Vagina (tissue), 2 donors: ENCODE measurements at regions not wholly inside any gene's neighbourhood (a gene's known extent, or its start where the extent isn't known, plus 50 kb on each side); places are given as distances from the start of the nearest gene placed in this dataset.

ENCODE experiments used
- DNase-seq, 2 donors: peaks; one replicate each; pipeline ENCODE4 v3.0.0-alpha.2; 2017; ENCODE audit errors: extremely low spot score in 2 of 2
- H3K27ac ChIP-seq: fragments of 200-600 bp; sonication (generic); one replicate; pipeline ENCODE4 v1.5.1; 2019
- H3K27me3 ChIP-seq: fragments of 200-600 bp; sonication (generic); one replicate; pipeline ENCODE4 v1.5.1; 2019
- H3K36me3 ChIP-seq, 2 donors: fragments of 200-600 bp; sonication (generic); one replicate each; pipeline ENCODE4 v1.5.1; 2017 to 2019
- H3K4me1 ChIP-seq: fragments of 200-600 bp; sonication (generic); one replicate; pipeline ENCODE4 v1.5.1; 2019
- H3K4me3 ChIP-seq, 2 donors: fragments of 200-600 bp; sonication (generic); 1 replicate in 1 of 2; 2 replicates in 1 of 2; pipeline ENCODE4 v1.5.1; 2016 to 2019
- H3K9me3 ChIP-seq: fragments of 200-600 bp; sonication (generic); one replicate; pipeline ENCODE4 v1.5.1; 2019
- CTCF ChIP-seq, 3 experiments: fragments of 450-650 bp in 2 of 3; fragments of 200-600 bp in 1 of 3; sonication (generic) in 1 of 3; IDR thresholded peaks; one replicate each; pipeline ENCODE4 v1.5.1; 2017 to 2019; ENCODE audit warnings: antibody characterized with exemption in 3 of 3, mild to moderate bottlenecking in 2 of 3, moderate library complexity in 2 of 3
- POLR2A ChIP-seq, 2 donors: fragments of 450-650 bp; IDR thresholded peaks; one replicate each; pipeline ENCODE4 v1.6.1; 2017; ENCODE audit warnings: antibody characterized with exemption in 2 of 2, mild to moderate bottlenecking in 2 of 2, moderate library complexity in 2 of 2
- POLR2AphosphoS5 ChIP-seq, 2 donors: sonication (generic); formaldehyde crosslinking; IDR thresholded peaks; one replicate each; pipeline ENCODE4 v1.9.0; 2017; ENCODE audit warnings: antibody characterized with exemption in 2 of 2, mild to moderate bottlenecking in 2 of 2, low read depth in 1 of 2; ENCODE audit not compliant: insufficient read depth in 1 of 2
- intact Hi-C: fragments of 100-400 bp; cut with DNase I; formaldehyde crosslinking; loops from one replicate; pipeline ENCODE4 v1.15.1; 2023

- TF ChIP-seq POLR2A (IDR thresholded peaks at IDR 0.05), result no peak
- no peak for TF ChIP-seq POLR2AphosphoS5 (IDR thresholded peaks at IDR 0.05; ENCODE audit: insufficient read depth in 1 of 2, low read depth in 1 of 2)
- TF ChIP-seq CTCF (IDR thresholded peaks at IDR 0.05), result no peak
- intact Hi-C loops, result no loop called here
- Histone ChIP-seq H3K4me1 (no peaks in the 10 kb centered on the region), H3K36me3 (no peaks in the 10 kb centered on the region), H3K4me3 (no peak overlapping the region), H3K27ac (no peak overlapping the region), H3K9me3 (no peaks in the 10 kb centered on the region), H3K27me3 (no peaks in the 10 kb centered on the region)
- no peak for DNase-seq
Observed at GRCh38 chr7:24501009-24501408, 72.2 kb upstream of the PALS2 start.

GRCh38 chr7:24501443-24502134 lies 71.7 kb upstream of the PALS2 start:
- TF ChIP-seq POLR2AphosphoS5 (IDR thresholded peaks at IDR 0.05; ENCODE audit: insufficient read depth in 1 of 2, low read depth in 1 of 2) (no peak), CTCF (IDR thresholded peaks at IDR 0.05) (no peak), POLR2A (IDR thresholded peaks at IDR 0.05) (no peak)
- H3K4me3 ChIP-seq, result no peak overlapping the region

GRCh38 chr7:24502135-24502488 lies 71.1 kb upstream of the PALS2 start:
- Histone ChIP-seq H3K9me3 (no peaks in the 10 kb centered on the region), H3K4me1 (no peaks in the 10 kb centered on the region), H3K27ac (no peak overlapping the region), H3K4me3 (no peak overlapping the region), H3K27me3 (no peaks in the 10 kb centered on the region), H3K36me3 (no peaks in the 10 kb centered on the region)
- no peak for TF ChIP-seq POLR2AphosphoS5 (IDR thresholded peaks at IDR 0.05; ENCODE audit: insufficient read depth in 1 of 2, low read depth in 1 of 2)
- no peak for TF ChIP-seq CTCF (IDR thresholded peaks at IDR 0.05)
- TF ChIP-seq POLR2A (IDR thresholded peaks at IDR 0.05), result no peak
- intact Hi-C loops, result no loop called here
- no peak for DNase-seq

More at GRCh38 chr7:24501443-24502134, 71.7 kb upstream of the PALS2 start:
- H3K36me3 ChIP-seq, result no peaks in the 10 kb centered on the region
- H3K4me1 ChIP-seq, result no peaks in the 10 kb centered on the region
- intact Hi-C loops, result no loop called here
- H3K9me3 ChIP-seq, result no peaks in the 10 kb centered on the region
- no peaks in the 10 kb centered on the region for H3K27me3 ChIP-seq
- no peak overlapping the region for H3K27ac ChIP-seq
- no peak for DNase-seq

GRCh38 chr7:24503506-24503905 lies 69.7 kb upstream of the PALS2 start:
- no peaks in the 10 kb centered on the region for H3K9me3 ChIP-seq
- intact Hi-C loops, result no loop called here

More at GRCh38 chr7:24503506-24503905, 69.7 kb upstream of the PALS2 start:
- no peak for DNase-seq
- H3K4me1 ChIP-seq, result no peaks in the 10 kb centered on the region
- no peaks in the 10 kb centered on the region for H3K27me3 ChIP-seq
- TF ChIP-seq CTCF (IDR thresholded peaks at IDR 0.05) (no peak), POLR2AphosphoS5 (IDR thresholded peaks at IDR 0.05; ENCODE audit: insufficient read depth in 1 of 2, low read depth in 1 of 2) (no peak), POLR2A (IDR thresholded peaks at IDR 0.05) (no peak)
- no peak overlapping the region for H3K27ac ChIP-seq
- H3K4me3 ChIP-seq, result no peak overlapping the region
- H3K36me3 ChIP-seq, result no peaks in the 10 kb centered on the region
